Stomach (tissue), 8 donors: ENCODE measurements at regions not wholly inside any gene's neighbourhood (a gene's known extent, or its start where the extent isn't known, plus 50 kb on each side); places are given as distances from the start of the nearest gene placed in this dataset.

Experiments
- DNase-seq, 2 donors: peaks; one replicate each; pipeline versions ENCODE4 v3.0.0 to v3.0.0-alpha.2; 2013 to 2019
- H3K27ac ChIP-seq, 5 donors: fragments of 200-600 bp in 4 of 5; sonication (generic) in 4 of 5; one replicate each; pipeline ENCODE4 v1.5.1; 2013 to 2019; ENCODE audit warnings: mild to moderate bottlenecking in 1 of 5, moderate library complexity in 1 of 5
- H3K27me3 ChIP-seq, 3 donors: fragments of 200-600 bp; sonication (generic); one replicate each; pipeline ENCODE4 v1.5.1; 2017 to 2019; ENCODE audit warnings: mixed run types in 1 of 3
- H3K36me3 ChIP-seq, 4 donors: fragments of 200-600 bp; sonication (generic); 1 replicate in 3 of 4; 2 replicates in 1 of 4; pipeline ENCODE4 v1.5.1; 2016 to 2019
- H3K4me1 ChIP-seq, 4 donors: fragments of 200-600 bp; sonication (generic); one replicate each; pipeline ENCODE4 v1.5.1; 2016 to 2019
- H3K4me3 ChIP-seq, 4 donors: fragments of 200-600 bp; sonication (generic) in 3 of 4; one replicate each; pipeline ENCODE4 v1.5.1; 2016 to 2019; ENCODE audit warnings: mild to moderate bottlenecking in 1 of 4
- H3K9me3 ChIP-seq, 4 donors: fragments of 200-600 bp; sonication (generic); one replicate each; pipeline ENCODE4 v1.5.1; 2016 to 2019
- EP300 ChIP-seq: sonication (generic); formaldehyde crosslinking; IDR thresholded peaks from one replicate; pipeline ENCODE4 v1.6.1; 2017; ENCODE audit warnings: antibody characterized with exemption
- POLR2A ChIP-seq, 4 donors: fragments of 450-650 bp; IDR thresholded peaks; one replicate each; pipeline ENCODE4 v1.6.1; 2016; ENCODE audit warnings: antibody characterized with exemption in 4 of 4, control low read depth in 2 of 4, mild to moderate bottlenecking in 1 of 4, moderate library complexity in 1 of 4
- POLR2AphosphoS5 ChIP-seq, 3 donors: sonication (generic); formaldehyde crosslinking; IDR thresholded peaks; one replicate each; pipeline ENCODE4 v1.6.1; 2016; ENCODE audit warnings: antibody characterized with exemption in 3 of 3
- WGBS, 5 donors: extraction: QIAGEN DNeasy Blood & Tissue Kit in 3 of 5; methylation state at CpG; one replicate each; pipeline versions ENCODE4 v1.1.5 to v1.1.7; 2013 to 2018; 5-methylcytosine and 5-hydroxymethylcytosine counted together
- intact Hi-C: fragments of 100-400 bp; cut with DNase I; formaldehyde crosslinking; loops from one replicate; pipeline ENCODE4 v1.15.1; 2023; ENCODE audit warnings: low total_unique reads
- TF ChIP-seq, protein P1 (sequence below), 7 experiments: fragments of 450-650 bp in 4 of 7; fragments of 200-600 bp in 3 of 7; sonication (generic) in 3 of 7; IDR thresholded peaks; one replicate each; pipeline ENCODE4 v1.5.1; 2016 to 2019; ENCODE audit warnings: antibody characterized with exemption in 7 of 7, control low read depth in 2 of 7, mild to moderate bottlenecking in 1 of 7
- donor health status: healthy with polysubstance abuse.
- donor health status: Bipolar disorder and iron deficiency.
- donor health status: healthy.

DNA sequence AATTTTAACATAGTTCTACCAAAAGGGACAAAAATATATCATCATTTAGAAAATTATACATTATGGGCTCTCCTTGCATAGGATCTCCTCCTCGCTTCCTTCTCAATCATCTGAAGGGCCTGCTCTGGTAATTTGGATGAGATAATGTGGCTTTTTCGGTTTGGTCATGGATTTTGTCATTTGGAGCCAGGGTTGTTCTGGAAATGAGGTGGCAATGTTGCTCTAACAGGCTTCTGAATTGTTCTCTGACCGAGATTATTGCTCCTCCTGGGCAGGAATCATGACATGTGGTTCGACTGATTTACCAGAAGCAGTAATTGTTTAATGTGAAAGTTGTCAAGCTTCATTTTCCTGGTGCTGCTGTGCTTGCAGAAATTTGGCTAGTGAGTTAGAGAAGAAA lies 194.7 kb upstream of the ERBB4 start:
- no peaks in the 10 kb centered on the region for H3K27me3 ChIP-seq
- H3K4me1 ChIP-seq = no peaks in the 10 kb centered on the region
- intact Hi-C loops = no loop called here
- no peak for DNase-seq
- no peaks in the 10 kb centered on the region for H3K36me3 ChIP-seq
- TF ChIP-seq, protein P1, sequence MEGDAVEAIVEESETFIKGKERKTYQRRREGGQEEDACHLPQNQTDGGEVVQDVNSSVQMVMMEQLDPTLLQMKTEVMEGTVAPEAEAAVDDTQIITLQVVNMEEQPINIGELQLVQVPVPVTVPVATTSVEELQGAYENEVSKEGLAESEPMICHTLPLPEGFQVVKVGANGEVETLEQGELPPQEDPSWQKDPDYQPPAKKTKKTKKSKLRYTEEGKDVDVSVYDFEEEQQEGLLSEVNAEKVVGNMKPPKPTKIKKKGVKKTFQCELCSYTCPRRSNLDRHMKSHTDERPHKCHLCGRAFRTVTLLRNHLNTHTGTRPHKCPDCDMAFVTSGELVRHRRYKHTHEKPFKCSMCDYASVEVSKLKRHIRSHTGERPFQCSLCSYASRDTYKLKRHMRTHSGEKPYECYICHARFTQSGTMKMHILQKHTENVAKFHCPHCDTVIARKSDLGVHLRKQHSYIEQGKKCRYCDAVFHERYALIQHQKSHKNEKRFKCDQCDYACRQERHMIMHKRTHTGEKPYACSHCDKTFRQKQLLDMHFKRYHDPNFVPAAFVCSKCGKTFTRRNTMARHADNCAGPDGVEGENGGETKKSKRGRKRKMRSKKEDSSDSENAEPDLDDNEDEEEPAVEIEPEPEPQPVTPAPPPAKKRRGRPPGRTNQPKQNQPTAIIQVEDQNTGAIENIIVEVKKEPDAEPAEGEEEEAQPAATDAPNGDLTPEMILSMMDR (IDR thresholded peaks at IDR 0.05) = no peak
- TF ChIP-seq POLR2A (IDR thresholded peaks at IDR 0.05) (no peak), EP300 (no peak), POLR2AphosphoS5 (IDR thresholded peaks at IDR 0.05) (no peak)
- WGBS, 5 donors = 63 to 79% (median 71%) methylated on average over 4 of the region's 4 CpGs
- no peak overlapping the region for H3K27ac ChIP-seq
- no peaks in the 10 kb centered on the region for H3K9me3 ChIP-seq
- no peak overlapping the region for H3K4me3 ChIP-seq

DNA sequence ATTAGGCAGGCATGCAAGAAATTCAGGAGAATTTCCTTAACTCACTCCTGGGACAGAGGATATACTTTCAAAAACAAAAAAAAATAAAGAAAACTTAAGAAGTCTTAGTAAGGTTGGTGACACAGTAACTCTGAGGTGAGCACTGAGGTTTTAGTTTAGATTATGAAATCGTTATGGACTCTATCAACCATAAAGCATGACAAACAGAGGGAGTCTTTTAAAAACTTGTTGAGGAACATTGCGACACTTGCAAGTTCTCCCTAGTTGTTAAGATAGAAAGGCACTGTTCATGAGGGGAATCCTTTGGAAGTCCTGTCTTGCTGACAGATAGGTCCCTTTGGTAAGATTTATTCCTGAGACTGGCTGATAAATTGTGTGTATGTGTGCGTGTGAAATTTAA lies 194.3 kb upstream of the ERBB4 start:
- H3K4me3 ChIP-seq = no peak overlapping the region
- no peaks in the 10 kb centered on the region for H3K4me1 ChIP-seq
- TF ChIP-seq POLR2A (IDR thresholded peaks at IDR 0.05) = no peak
- TF ChIP-seq POLR2AphosphoS5 (IDR thresholded peaks at IDR 0.05) = no peak
- TF ChIP-seq, protein P1 (IDR thresholded peaks at IDR 0.05) = no peak
- TF ChIP-seq EP300 = no peak
- no peak overlapping the region for H3K27ac ChIP-seq
- H3K9me3 ChIP-seq = no peaks in the 10 kb centered on the region
- DNase-seq = no peak
- no peaks in the 10 kb centered on the region for H3K27me3 ChIP-seq
- no peaks in the 10 kb centered on the region for H3K36me3 ChIP-seq
- intact Hi-C loops = no loop called here
- 78 to 88% (median 82%) methylated on average over 3 of the region's 3 CpGs for WGBS, 5 donors

DNA sequence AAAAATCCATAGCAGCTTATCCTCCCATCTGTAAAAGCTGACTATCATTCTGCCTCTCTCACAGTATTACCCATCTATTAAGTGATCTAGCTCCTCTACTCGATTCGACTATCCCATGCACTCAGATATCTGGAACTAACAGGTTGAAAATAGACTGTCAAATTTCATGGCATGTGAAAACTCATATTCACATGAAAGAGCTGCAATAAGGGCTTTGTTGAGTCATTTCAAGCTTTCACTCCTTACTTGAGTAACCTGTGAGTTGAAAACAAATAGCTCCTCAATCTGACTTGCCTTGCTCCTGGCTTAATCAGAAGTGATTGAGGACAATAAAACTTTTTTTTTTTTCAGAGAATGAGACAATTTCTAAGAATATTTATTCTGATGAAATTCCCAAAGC lies 192.4 kb upstream of the ERBB4 start:
- H3K36me3 ChIP-seq = no peaks in the 10 kb centered on the region
- WGBS, 5 donors = 60 to 74% (median 67%) methylated on average over 2 of the region's 2 CpGs
- H3K4me1 ChIP-seq = no peaks in the 10 kb centered on the region
- TF ChIP-seq, protein P1 (IDR thresholded peaks at IDR 0.05) = no peak
- no peak for TF ChIP-seq EP300
- no peak for TF ChIP-seq POLR2A (IDR thresholded peaks at IDR 0.05)
- TF ChIP-seq POLR2AphosphoS5 (IDR thresholded peaks at IDR 0.05) = no peak
- intact Hi-C loops = no loop called here
- H3K9me3 ChIP-seq = no peaks in the 10 kb centered on the region
- H3K27me3 ChIP-seq = no peaks in the 10 kb centered on the region
- no peak overlapping the region for H3K4me3 ChIP-seq
- DNase-seq = no peak
- H3K27ac ChIP-seq = no peak overlapping the region

DNA sequence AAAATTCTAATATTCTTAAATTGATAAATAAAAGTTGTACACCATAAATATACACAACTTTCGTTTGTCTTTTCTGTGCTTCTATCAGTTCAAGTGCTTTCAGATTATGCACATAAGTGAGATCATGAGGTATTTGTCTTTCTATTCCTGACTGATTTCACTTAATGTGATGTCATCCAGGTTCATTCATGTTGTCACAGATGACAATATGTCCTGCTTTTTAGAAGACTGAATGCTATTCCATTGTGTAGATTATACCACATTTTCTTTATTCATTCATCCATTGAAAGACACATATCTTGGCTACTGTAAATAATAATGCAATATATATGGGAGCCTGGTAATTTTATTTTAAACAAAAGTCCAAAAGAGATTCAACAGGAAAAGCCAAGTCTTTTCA lies 190.1 kb upstream of the ERBB4 start:
- DNase-seq = no peak
- intact Hi-C loops = no loop called here
- Histone ChIP-seq H3K27me3 (no peaks in the 10 kb centered on the region), H3K9me3 (no peaks in the 10 kb centered on the region), H3K4me1 (no peaks in the 10 kb centered on the region), H3K36me3 (no peaks in the 10 kb centered on the region), H3K4me3 (no peak overlapping the region), H3K27ac (no peak overlapping the region)
- WGBS, 5 donors = 48 to 71% (median 59%) methylated on average over 1 of the region's 1 CpG
- TF ChIP-seq EP300 (no peak), POLR2A (IDR thresholded peaks at IDR 0.05) (no peak), POLR2AphosphoS5 (IDR thresholded peaks at IDR 0.05) (no peak)
- TF ChIP-seq, protein P1 (IDR thresholded peaks at IDR 0.05) = no peak
